ENCODE measurements at regions not wholly inside any gene's neighbourhood (a gene's known extent, or its start where the extent isn't known, plus 50 kb on each side); places are given as distances from the start of the nearest gene placed in this dataset.
"Not testable (repeated sequence)": the region's sequence is repeated elsewhere in the genome, so short reads cannot be mapped to it uniquely, and the experiment has no call there.

DNA sequence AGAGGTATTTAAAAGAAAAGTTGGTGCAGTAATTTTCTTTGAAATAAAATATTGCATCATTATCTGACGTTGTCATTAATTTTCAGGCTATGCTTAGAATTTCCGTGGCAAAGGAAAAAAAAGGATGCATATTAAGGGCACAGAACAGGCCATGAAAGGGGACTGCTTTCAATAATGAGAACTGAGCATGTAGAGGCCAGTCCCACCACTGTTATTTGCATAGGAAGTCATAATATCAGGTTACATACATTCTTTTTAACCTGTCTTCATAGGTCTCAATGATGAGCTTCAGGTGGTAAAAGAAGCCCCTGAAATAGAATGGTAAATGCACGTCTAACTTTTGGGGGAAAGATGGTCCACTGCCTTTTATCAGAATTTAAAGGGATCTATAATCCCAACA is 272.1 kb upstream of the ALCAM start:
- DNase-seq (ENCODE audit: low read depth in 2 of 2), result no peak

DNA sequence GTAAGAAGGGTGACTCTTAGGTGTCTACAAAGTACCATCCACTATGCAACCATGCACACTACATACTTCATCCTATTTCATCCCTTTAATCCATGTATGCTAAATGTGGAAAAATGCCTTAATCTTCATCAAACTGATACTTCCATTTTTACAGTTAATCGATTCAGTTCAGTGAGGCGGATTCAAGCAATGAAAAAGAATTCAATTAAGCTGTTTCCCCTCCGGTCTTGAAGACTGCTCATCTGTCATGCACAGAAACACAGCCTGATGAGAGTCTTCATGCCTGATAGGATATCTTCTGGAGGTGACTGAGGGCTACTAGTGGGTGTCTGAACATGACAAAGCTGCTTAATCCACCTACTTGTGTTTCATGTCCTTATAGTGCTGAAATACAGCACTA is 270.6 kb upstream of the ALCAM start:
- no peak for DNase-seq (ENCODE audit: low read depth in 2 of 2)

DNA sequence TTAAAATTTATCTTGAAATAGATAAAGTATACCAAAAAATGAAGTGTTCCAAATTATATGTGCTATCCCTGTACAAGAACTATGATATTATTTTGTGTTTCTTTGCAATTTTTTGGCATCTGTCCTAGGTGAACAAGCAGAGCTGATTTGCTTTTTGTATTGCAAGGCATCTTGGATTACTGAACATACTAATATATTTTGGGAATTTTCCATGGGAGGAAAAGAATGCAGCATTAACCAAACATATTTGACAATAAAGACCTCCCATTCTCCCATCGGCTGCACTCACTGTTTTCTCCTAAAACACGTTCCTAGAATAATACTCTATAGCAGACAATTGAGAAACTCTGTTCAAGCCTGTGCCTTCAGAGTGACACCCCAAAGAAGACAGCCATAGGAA is 265.1 kb upstream of the ALCAM start:
- DNase-seq (ENCODE audit: low read depth in 2 of 2), result no peak

DNA sequence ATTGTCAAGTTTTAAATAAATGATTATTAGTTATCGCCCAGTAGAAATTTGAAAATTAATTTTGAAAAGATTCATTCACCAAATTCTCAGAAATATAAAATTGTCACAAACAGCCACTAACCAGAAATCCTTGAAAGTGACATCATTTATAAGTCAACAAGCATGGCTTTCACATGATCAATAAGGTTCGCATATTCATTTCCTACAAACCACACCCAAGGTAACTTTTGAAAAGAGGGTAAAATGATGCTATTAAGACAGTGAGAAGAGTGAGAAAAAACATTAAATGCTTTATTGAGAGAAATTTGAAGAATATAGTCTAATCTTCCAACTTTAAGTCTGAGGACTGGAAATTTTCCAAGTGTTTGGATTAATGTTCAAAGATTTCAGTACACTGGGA is 263.6 kb upstream of the ALCAM start:
- no peak for DNase-seq (ENCODE audit: low read depth in 2 of 2)

DNA sequence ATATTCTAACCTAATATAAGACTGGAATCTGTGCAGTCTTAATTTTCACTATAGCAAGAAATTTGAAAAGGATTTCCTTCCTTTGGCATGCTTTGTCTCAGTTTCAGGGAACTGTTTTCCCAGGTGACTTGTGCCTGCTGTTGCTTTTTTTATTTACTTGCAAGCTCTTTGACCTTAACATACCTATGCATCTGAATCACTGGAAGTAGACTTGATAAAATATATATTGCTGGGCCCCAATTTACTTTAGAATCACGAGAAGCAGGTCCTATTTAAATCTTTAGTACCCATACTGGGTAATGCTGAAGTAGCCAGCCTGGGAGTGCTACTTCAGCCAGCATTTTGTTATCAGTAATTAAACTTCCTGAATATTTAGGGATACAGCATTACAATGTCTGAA is 257.9 kb upstream of the ALCAM start:
- DNase-seq (ENCODE audit: low read depth in 2 of 2), result no peak

DNA sequence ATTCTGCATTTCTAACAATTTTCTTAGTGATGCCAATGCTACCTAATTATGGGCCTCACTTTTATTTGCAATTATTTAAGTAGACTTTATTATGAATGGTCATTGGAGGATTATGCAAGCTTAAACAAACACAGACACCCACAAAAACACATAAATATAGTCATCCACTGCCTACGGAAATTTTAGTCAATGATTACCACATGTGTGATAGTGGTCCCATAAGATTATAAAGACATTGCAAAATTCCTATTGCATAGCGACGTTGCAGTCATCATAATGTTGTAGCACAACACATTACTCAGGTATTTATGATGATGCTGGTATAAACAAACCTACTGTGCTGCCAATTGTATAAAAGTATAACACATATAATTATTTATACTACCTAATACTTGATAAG is 247.8 kb upstream of the ALCAM start:
- DNase-seq (ENCODE audit: low read depth in 2 of 2), result no peak

DNA sequence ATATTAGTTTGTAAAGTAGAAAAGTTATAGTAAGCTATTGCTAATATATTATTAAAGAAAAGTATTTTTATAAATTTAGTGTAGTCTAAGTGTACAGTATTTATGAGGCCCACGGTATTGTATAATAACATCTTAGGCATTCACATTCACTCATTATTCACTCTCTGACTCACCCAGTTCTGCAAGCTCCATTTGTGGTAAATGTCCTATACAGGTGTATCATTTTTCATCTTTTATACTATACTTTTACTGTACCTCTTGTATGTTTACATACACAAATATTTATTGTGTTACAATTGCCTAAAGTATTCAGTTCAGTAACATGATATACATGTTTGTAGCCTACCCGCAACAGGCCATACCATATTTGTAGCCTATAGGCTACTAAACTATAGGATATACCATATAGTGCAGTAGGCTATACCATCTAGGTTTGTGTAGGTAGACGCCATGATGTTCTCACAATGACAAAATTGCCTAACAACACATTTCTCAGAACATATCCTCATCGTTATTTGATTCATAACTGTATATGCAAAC is 246.8 kb upstream of the ALCAM start:
- DNase-seq (ENCODE audit: low read depth in 2 of 2), result no peak

DNA sequence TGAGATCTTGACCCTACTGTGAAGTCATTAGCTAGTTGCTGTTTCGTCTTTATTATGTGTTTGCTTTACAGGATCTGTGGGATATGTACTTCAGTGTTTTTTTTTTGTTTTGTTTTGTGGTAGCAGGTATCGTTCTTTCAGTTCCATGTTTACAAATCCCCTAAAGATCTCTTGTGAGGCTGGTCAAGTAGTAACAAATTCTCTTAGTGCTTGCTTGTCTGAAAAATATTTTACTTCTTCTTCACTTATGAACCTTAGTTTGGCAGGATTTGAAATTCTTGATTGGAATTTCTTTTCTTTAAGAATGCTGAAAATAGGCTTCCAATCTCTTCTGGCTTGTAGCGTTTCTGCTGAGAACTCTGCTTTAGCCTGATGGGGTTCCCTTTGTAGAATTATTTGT is 235.8 kb upstream of the ALCAM start:
- no peak for DNase-seq (ENCODE audit: low read depth in 2 of 2)

DNA sequence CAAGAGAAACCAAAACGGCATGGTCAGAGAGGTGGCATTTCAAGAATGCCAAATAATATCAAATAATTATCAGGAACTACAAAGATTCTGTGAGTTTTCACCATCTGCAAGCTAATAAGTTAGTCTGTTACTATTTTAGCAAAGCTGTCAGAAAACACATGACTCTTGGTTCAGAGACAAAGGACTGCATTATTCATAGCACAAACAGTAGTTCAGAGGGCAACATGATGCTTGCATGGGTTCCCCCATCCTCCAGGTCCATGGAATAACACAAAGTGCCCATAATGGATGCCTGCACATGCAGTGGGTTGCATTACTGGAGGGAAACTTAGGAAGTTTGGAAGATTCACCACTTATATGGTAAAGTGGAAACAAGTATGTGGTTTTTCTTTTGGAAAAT is 228.8 kb upstream of the ALCAM start:
- no peak for DNase-seq (ENCODE audit: low read depth in 2 of 2)

DNA sequence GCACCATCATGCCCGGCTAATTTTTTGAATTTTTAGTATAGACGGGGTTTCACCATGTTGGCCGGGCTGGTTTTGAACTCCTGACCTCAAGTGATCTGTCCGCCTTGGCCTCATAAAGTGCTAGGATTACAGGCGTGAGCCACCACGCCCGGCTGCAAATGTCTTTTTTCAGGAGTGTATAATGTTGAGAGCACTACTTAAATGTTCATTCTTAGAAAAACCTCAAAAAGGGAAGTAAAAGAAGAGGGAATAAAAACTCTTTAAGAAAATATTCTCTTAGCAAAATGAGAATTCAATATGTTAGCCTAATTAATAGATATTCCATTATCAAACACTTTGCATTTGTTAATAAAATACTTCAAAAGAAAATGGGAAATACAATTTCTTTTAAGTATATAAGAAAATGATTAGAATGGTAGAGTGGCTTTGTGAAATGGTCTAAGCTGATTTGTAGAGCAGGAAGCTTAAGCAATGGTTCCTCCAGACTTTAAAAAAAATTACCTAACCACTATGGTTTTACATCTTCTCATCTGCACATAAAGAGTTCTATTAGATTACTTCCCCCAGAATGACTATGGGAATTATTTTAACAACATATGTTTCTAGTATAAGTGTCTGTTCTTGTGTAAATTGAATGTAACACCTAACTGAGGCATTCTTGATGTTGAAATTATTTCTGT is 226.7 kb upstream of the ALCAM start:
- no peak for DNase-seq (ENCODE audit: low read depth in 2 of 2)

DNA sequence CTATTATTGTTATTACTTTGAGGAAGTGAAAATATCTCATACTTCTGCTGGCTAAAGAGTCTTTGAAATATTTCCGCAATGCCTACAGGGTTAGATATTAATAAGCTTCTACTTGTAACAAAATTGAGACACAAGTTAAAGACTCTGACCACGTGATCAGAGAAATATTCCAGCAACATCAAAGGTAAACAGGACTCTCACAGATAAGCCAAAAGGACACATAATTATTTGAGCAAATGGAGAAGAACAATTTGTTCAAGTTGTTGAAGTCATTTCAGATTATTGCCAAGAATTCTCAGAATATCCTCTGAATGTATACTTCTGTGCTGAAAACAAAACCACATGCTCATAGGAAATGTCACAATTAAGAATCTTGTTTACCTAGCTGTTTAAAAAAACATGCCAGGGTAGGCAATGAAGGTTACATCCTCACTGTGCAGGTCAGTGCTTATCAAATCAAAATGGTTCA is 225.8 kb upstream of the ALCAM start:
- DNase-seq (ENCODE audit: low read depth in 2 of 2), result no peak

DNA sequence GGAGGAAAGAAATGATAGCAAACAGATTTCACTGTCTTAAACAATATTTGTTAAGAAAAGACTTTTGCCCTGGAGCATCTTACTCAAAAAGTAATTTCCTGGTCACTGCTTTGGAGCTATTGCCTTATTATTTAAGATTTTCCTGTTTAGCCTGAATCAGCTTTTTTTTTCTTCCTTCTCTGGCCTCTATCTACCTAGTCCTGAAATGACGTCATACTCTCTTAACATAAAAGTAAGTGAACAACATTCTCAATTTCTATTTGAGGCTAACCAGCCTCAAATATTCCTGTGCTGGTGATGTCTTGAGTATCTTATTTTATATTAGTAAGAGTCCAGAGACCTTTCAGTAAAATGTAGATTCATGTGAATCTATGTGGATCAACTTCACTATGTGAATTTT is 221.9 kb upstream of the ALCAM start:
- DNase-seq (ENCODE audit: low read depth in 2 of 2), result no peak

DNA sequence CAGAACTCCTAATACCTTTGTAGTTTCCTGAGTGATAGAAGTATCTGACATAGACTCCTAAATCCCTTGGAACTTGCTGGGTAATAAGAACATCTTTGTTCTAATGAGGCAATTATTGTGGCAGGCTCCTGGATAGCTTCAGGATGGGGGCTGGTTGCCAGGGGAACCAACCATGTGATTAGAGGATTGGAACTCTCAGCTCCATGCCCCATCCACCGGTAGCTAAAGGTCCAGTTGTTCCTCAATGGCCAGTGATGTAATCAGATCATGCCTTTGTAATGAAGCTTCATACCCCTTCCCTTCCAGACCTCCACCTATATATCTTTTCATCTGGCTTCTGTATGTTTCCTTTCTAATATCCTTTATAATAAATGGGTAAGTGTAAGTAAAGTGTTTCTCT is 221.2 kb upstream of the ALCAM start:
- DNase-seq (ENCODE audit: low read depth in 2 of 2), result no peak

DNA sequence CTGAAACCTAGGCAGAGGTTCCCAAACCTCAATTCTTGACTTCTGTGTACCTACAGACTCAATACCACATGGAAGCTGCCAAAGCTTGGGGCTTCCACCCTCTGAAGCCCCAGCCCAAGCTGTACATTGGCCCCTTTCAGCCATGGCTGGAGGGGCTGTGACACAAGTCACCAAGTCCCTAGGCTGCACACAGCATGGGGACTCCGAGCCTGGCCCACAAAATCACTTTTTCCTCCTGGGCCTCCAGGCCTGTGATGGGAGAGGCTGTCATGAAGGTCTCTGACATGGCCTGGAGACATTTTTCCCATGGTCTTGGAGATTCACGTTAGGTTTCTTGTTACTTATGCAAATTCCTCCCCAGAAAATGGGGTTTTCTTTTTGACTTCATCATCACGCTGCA is 217.5 kb upstream of the ALCAM start:
- not testable (repeated sequence) for DNase-seq (ENCODE audit: low read depth in 2 of 2)

DNA sequence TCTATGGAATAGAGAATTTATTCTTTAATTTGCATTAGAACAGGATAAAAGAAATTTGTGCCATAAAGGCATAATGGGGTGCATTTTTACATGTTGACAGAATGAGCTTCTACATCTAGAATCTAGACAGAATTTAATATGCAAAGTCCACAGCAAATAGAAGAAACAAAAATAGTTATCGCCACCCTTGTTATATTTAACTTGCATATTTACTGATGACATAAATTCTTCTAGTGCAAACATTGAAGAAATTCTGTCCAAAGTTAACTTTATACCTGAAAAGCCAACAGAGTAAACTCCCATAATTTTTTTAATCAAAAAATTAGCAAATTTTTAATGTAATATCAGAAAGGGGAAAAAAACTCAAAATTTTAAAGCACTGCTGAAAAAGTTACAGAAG is 213.7 kb upstream of the ALCAM start:
- no peak for DNase-seq (ENCODE audit: low read depth in 2 of 2)

DNA sequence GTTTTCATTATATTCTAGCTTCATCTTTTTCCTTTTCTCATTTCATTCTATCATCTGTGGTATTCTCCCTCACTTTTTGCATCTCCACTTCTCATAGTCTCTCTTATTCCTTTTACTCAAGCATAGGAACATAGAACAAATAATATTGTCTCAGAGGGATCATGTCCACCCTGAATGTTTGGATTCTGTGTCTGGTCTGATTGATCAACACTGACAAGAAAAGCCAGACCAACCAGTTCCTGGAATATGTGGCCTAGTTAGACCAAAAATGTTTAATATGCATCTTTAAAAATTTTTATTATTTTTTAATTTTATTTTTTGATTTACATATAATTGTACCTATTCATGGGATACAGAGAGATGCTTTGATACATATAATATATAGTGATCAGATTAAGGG is 212.0 kb upstream of the ALCAM start:
- DNase-seq (ENCODE audit: low read depth in 2 of 2), result no peak

DNA sequence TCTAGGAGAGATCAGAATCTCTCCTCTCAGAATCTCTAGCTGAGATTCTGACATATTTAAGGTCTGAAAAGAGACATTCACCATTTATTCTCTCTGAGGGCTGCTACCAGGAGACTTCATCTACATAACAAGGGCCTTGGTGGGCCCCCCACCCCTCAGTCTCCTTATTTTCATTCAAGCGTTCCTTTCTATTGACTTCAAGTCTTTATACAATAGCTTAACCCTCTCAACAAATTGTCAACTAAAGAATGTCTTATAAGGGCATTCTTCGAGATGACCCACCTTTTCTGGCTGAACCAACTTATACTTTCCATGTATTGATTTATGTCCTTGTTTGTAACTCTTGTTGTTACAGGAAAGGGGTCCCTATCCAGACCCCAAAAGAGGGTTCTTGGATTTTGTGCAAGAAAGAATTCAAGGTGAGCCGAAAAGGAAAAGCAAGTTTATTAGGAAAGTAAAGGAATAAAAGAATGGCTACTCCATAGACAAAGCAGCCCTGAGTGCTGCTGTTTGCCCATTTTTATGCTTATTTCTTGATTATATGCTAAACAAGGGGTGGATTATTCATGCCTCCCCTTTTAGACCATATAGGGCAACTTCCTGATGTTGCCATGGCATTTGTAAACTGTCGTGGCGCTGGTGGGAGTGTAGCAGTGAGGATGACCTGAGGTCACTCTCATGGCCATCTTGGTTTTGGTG is 209.5 kb upstream of the ALCAM start:
- no peak for DNase-seq (ENCODE audit: low read depth in 2 of 2)

DNA sequence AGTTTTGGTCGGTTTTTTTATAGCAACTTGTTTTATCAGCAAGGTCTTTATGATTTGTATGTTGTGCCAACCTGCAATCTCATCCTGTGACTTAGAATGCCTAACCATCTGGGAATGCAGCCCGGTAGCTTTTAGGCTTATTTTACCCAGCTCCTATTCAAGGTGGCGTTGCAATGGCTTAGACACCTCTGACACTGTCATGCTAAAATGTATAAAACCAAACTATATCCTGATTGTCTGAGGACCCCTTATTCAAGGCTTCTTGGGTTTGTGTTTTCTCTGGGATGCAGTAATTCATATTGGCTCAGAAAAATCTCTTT is 209.0 kb upstream of the ALCAM start:
- no peak for DNase-seq (ENCODE audit: low read depth in 2 of 2)

DNA sequence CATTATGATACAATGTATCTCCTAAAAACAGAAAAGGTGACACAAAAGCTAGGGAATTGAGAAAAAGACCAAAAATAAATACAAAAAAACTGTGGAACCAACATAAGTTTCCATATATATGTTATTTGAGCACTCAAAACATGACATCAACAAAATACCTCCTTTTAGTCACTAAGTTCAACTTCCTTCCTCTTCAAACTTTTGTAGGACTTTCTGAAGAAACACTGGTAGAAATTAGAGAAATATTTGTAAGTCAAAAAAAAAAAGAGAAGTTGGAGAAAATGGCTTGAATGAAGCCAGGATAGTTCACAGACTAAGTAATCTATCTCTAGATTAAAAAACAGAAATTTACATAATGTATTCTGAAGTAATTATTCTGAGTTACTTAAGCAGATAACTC is 208.4 kb upstream of the ALCAM start:
- DNase-seq (ENCODE audit: low read depth in 2 of 2), result no peak

DNA sequence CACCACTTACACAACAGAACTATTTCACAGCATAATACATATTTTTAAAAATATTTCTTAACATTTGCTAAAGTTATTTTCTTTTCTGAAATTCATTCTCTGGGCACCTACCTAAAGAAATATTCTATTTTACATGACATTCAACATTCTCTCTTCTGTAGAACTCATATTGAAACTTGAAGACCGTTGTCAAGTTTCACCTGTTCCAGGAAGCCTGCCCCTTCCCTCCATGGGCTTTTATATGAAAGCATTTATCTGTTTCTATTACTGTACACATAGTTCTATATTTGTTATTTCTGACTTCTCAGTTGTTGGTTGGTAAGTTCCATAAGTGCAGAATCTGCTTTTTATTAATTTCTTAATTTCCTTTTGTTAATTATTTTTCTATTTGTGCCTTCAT is 204.3 kb upstream of the ALCAM start:
- DNase-seq (ENCODE audit: low read depth in 2 of 2), result no peak

DNA sequence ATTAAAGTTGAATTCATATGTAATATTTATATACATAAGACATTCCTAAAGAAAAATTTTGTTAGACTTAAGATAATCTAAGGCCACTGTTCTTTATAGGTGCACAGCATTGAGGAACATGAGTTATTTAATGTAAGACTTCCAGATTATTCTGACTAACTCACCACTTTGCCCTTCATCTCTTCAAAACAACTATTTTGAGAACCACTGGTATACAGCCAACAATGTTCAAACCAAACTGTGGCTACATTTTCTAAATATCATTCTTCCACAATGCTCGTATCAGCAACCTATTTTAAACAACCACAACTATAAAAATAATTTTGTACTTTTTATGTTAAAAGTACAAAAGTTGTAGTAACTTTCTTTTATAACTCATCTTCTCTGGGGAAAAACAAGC is 199.8 kb upstream of the ALCAM start:
- DNase-seq (ENCODE audit: low read depth in 2 of 2), result no peak

DNA sequence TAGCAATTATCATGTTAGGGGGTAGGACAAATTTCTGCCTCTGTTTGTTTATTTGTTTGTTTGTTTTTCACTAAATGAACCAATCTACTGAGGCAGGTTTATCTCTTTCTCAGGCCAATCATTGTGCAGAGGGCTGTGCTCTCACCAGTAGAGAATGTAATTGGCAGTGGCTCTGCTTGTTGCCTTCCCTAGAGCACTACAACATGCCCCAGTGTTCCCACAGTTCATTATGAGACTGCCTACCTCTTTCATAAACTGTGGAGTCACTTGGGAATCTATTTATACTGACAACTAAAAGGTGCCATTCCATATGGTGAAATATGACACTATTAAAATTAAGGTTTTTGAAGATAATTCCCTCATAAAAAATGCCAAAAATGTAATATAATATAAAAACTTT is 196.3 kb upstream of the ALCAM start:
- DNase-seq (ENCODE audit: low read depth in 2 of 2), result no peak

DNA sequence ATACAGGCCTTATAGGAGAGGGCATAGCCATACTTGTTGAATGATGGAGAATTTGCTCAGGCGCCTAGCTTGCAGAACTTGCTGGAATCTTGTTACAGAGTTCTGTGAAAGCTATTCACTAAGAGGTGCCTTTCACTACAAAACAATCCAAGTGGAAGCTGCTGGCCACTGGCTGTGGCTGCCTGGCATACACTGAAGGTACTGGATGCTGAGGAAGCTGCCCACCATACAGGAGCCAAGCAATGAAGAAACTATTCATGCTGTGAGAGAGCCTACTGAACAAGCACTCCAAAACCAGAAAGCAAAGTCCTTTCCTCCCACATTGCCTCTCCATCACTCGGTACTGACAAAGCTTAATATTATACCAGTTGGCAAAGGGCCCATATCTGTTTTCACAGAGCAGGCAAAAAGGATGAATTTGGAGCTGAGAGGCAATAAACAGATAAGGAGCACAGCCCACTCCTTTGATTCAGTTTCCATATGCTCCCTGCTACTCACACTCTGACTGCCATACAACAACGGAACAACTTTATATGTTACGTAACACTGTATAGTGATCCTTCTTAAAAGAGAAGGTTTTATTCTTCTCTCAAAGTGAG is 192.6 kb upstream of the ALCAM start:
- no peak for DNase-seq (ENCODE audit: low read depth in 2 of 2)
